PC-9 (cell line): ENCODE measurements at regions not wholly inside any gene's neighbourhood (a gene's known extent, or its start where the extent isn't known, plus 50 kb on each side); places are given as distances from the start of the nearest gene placed in this dataset.

Source experiments
- EZH2 ChIP-seq: fragments of 200-600 bp; sonication (generic); IDR thresholded peaks from 2 replicates; pipeline ENCODE4 v1.8.0; 2017; ENCODE audit warnings: antibody characterized with exemption, low read depth
- TF ChIP-seq, protein P1 (sequence below): fragments of 200-600 bp; sonication (generic); conservative IDR thresholded peaks from 2 replicates; pipeline ENCODE4 v1.6.1; 2017; ENCODE audit warnings: mixed run types, antibody characterized with exemption, mild to moderate bottlenecking, moderate library complexity

DNA sequence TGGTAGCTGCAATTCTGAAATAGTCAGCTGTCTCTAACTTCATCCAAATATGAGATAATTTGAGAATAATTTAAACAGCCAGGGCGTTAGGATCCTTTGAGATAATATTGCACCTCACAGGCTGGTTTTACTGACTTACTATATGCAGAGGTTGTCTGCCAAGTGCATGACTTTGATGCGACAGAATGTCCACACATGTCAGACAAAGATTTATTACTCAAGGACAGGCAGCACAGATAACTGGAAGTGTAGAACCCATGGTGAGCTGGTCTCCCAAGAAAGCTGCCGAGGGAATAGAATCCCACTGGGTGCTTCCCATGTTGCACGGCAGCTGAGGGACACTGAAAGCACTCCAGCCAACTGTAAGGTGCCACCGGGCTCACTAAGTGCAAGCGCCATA lies 166.2 kb upstream of the GALNTL6 start:
- TF ChIP-seq, protein P1, sequence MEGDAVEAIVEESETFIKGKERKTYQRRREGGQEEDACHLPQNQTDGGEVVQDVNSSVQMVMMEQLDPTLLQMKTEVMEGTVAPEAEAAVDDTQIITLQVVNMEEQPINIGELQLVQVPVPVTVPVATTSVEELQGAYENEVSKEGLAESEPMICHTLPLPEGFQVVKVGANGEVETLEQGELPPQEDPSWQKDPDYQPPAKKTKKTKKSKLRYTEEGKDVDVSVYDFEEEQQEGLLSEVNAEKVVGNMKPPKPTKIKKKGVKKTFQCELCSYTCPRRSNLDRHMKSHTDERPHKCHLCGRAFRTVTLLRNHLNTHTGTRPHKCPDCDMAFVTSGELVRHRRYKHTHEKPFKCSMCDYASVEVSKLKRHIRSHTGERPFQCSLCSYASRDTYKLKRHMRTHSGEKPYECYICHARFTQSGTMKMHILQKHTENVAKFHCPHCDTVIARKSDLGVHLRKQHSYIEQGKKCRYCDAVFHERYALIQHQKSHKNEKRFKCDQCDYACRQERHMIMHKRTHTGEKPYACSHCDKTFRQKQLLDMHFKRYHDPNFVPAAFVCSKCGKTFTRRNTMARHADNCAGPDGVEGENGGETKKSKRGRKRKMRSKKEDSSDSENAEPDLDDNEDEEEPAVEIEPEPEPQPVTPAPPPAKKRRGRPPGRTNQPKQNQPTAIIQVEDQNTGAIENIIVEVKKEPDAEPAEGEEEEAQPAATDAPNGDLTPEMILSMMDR, result no peak
- no peak for TF ChIP-seq EZH2
